A549 (cell line): ENCODE measurements at regions not wholly inside any gene's neighbourhood (a gene's known extent, or its start where the extent isn't known, plus 50 kb on each side); places are given as distances from the start of the nearest gene placed in this dataset.

Experiments
- ATAC-seq, 2 experiments: fragments of 200-7000 bp in 1 of 2; fragments of >200 bp in 1 of 2; cut with Nextera tagmentation in 1 of 2; cut with Tn5 transposase in 1 of 2; 3 replicates each; pipeline versions ENCODE4 v1.8.0 to v1.9.1; 2018 to 2020; ENCODE audit warnings: mild to moderate bottlenecking in 1 of 2, moderate library complexity in 1 of 2
- CTCF ChIA-PET: fragments of 300-600 bp; sonication (Branson Sonifier 250); formaldehyde crosslinking; extraction: SDS; loops from one replicate; lab custom pipeline; 2021; ENCODE audit warnings: antibody characterized with exemption, inconsistent platforms; lab: Yijun Ruan, JAX
- POLR2A ChIA-PET: fragments of 350-600 bp; formaldehyde crosslinking; extraction: SDS; loops from one replicate; lab custom pipeline; 2021; ENCODE audit warnings: antibody characterized with exemption, inconsistent platforms; lab: Yijun Ruan, JAX
- DNase-seq, 2 experiments: peaks; one replicate each; pipeline versions ENCODE4 v3.0.0 to v3.0.0-alpha.2; 2011 to 2016; ENCODE audit warnings: low read depth in 1 of 2, low spot score in 1 of 2
- FAIRE-seq: peaks from 2 replicates; lab custom pipeline; 2011; peaks lifted over from hg19 to GRCh38; lab: Jason Lieb, UNC
- H3K27ac ChIP-seq, 2 experiments: fragments of >200 bp; sonication (Bioruptor Twin); formaldehyde crosslinking; 3 replicates each; pipeline ENCODE4 v1.5.1; 2016 to 2017
- H3K4me1 ChIP-seq: fragments of >200 bp; sonication (Bioruptor Twin); formaldehyde crosslinking; 3 replicates; pipeline ENCODE4 v1.6.1; 2016
- H3K4me2 ChIP-seq: fragments of >200 bp; sonication (Bioruptor Twin); formaldehyde crosslinking; 3 replicates; pipeline ENCODE4 v1.6.1; 2016
- H3K4me3 ChIP-seq: fragments of >200 bp; sonication (Bioruptor Twin); formaldehyde crosslinking; 3 replicates; pipeline ENCODE4 v1.5.1; 2016
- H3K9me3 ChIP-seq: fragments of >200 bp; sonication (Bioruptor Twin); formaldehyde crosslinking; 3 replicates; pipeline ENCODE4 v1.6.1; 2016
- BHLHE40 ChIP-seq: IDR thresholded peaks from 2 replicates; pipeline ENCODE4 v1.6.1; 2012; ENCODE audit warnings: low read depth, low read length, inconsistent platforms
- CBX2 ChIP-seq: fragments of 200-600 bp; sonication (generic); IDR thresholded peaks from 2 replicates; pipeline ENCODE4 v1.6.1; 2016; ENCODE audit warnings: low read depth, mild to moderate bottlenecking, borderline replicate concordance
- EHMT2 ChIP-seq: fragments of 200-600 bp; sonication (generic); IDR thresholded peaks from 2 replicates; pipeline ENCODE4 v1.6.1; 2016; ENCODE audit warnings: antibody characterized with exemption, low read depth, mild to moderate bottlenecking, moderate library complexity
- EP300 ChIP-seq, 2 experiments: fragments of >200 bp; sonication (Bioruptor Twin); formaldehyde crosslinking; IDR thresholded peaks; 2 replicates in 1 of 2; 3 replicates in 1 of 2; pipeline ENCODE4 v1.6.1; 2016 to 2017
- ESRRA ChIP-seq: fragments of 150-350 bp; IDR thresholded peaks from 2 replicates; pipeline ENCODE4 v1.6.1; 2014; ENCODE audit warnings: mild to moderate bottlenecking, low read length, borderline replicate concordance
- HDAC2 ChIP-seq: fragments of 200-600 bp; sonication (generic); IDR thresholded peaks from 2 replicates; pipeline ENCODE4 v1.6.1; 2016
- HES2 ChIP-seq: fragments of >200 bp; sonication (Bioruptor Twin); formaldehyde crosslinking; IDR thresholded peaks from 2 replicates; pipeline ENCODE4 v1.6.1; 2016
- HOXA7 ChIP-seq: fragments of 250-450 bp; sonication (Bioruptor Pico); IDR thresholded peaks from 2 replicates; pipeline ENCODE4 v1.5.0; 2020; ENCODE audit warnings: mild to moderate bottlenecking, moderate library complexity
- HOXB5 ChIP-seq: fragments of 250-450 bp; sonication (Bioruptor Pico); IDR thresholded peaks from 2 replicates; pipeline ENCODE4 v1.5.0; 2020; ENCODE audit warnings: mild to moderate bottlenecking, moderate library complexity
- JUN ChIP-seq, 2 experiments: fragments of >200 bp; sonication (Bioruptor Twin); formaldehyde crosslinking; IDR thresholded peaks; 2 replicates in 1 of 2; 3 replicates in 1 of 2; pipeline ENCODE4 v1.6.1; 2016 to 2017
- NFE2L2 ChIP-seq: fragments of 150-350 bp; conservative IDR thresholded peaks from 2 replicates; pipeline ENCODE4 v1.6.1; 2014; ENCODE audit warnings: low read length
- NPAS2 ChIP-seq: fragments of 250-450 bp; sonication (Bioruptor Pico); IDR thresholded peaks from 2 replicates; pipeline ENCODE4 v1.8.0; 2022; ENCODE audit warnings: mild to moderate bottlenecking, moderate library complexity, borderline replicate concordance
- PHF8 ChIP-seq: fragments of 200-600 bp; sonication (generic); IDR thresholded peaks from 2 replicates; pipeline ENCODE4 v1.6.1; 2016; ENCODE audit warnings: low read depth, mild to moderate bottlenecking, antibody characterized with exemption, moderate library complexity, borderline replicate concordance
- RARB ChIP-seq: fragments of 250-450 bp; sonication (Bioruptor Pico); IDR thresholded peaks from 2 replicates; pipeline ENCODE4 v1.8.0; 2021; ENCODE audit warnings: mild to moderate bottlenecking, moderate library complexity
- SMC3 ChIP-seq: fragments of >200 bp; sonication (Bioruptor Twin); formaldehyde crosslinking; IDR thresholded peaks from 3 replicates; pipeline ENCODE4 v1.6.1; 2018; ENCODE audit warnings: inconsistent platforms
- SREBF2 ChIP-seq: fragments of 450-650 bp; IDR thresholded peaks from 2 replicates; pipeline ENCODE4 v1.6.1; 2014; ENCODE audit warnings: mild to moderate bottlenecking, moderate library complexity
- TP53 ChIP-seq: fragments of 250-450 bp; sonication (Bioruptor Pico); IDR thresholded peaks from 2 replicates; pipeline ENCODE4 v1.5.0; 2021; ENCODE audit warnings: mild to moderate bottlenecking, moderate library complexity
- ZNF302 ChIP-seq: fragments of 250-450 bp; sonication (Bioruptor Pico); IDR thresholded peaks from 2 replicates; pipeline ENCODE4 v1.9.0; 2021; ENCODE audit warnings: inconsistent platforms, mild to moderate bottlenecking, moderate library complexity
- WGBS: methylation state at CpG from one replicate; pipeline ENCODE4 v1.1.6; 2017; ENCODE audit errors: missing lambda C conversion rate; 5-methylcytosine and 5-hydroxymethylcytosine counted together
- TF ChIP-seq, protein P1 (sequence below): fragments of 200-600 bp; sonication (generic); IDR thresholded peaks from 2 replicates; pipeline ENCODE4 v1.6.1; 2016; ENCODE audit warnings: antibody characterized with exemption, mild to moderate bottlenecking, moderate library complexity
- TF ChIP-seq, protein P2 (sequence below): fragments of 250-450 bp; sonication (Bioruptor Pico); IDR thresholded peaks from 2 replicates; pipeline ENCODE4 v1.5.0; 2020; ENCODE audit warnings: low read depth, mild to moderate bottlenecking, moderate library complexity

DNA sequence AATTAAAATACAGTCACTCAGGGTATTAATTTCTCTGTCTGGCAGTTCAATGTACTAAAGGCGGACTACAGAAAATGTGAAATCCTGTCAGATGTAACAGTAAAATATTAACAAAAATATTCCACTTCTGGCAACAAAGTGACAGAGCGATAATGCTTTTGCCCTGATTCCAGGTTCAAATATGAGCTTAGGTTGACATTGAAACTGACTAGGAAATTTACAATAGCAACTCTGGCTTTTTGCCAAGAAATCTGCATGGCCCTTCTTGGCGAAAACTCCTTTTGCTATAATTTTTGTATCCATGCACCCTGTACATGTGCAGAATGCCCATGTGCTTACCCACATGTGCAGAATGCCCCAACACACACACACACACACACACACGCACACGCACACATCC lies 552.2 kb downstream of the MDFIC start:
- FAIRE-seq (no peak), DNase-seq (no peak), ATAC-seq (no peak)
- ChIA-PET CTCF (no interaction called here), POLR2A (no interaction called here)
- H3K4me2 ChIP-seq: no peak overlapping the region
- no peak overlapping the region for H3K27ac ChIP-seq
- H3K9me3 ChIP-seq: no peaks in the 10 kb centered on the region
- WGBS: 81% methylated on average over 5 of the region's 5 CpGs
- no peak overlapping the region for H3K4me3 ChIP-seq
- TF ChIP-seq BHLHE40 (no peak), EHMT2 (no peak), ESRRA (no peak), PHF8 (no peak), HDAC2 (no peak), CBX2 (no peak), HES2 (no peak), ZNF302 (CRISPR knock-in tag) (no peak), HOXA7 (CRISPR knock-in tag) (no peak), HOXB5 (CRISPR knock-in tag) (no peak), SMC3 (no peak)
- TF ChIP-seq, protein P1, sequence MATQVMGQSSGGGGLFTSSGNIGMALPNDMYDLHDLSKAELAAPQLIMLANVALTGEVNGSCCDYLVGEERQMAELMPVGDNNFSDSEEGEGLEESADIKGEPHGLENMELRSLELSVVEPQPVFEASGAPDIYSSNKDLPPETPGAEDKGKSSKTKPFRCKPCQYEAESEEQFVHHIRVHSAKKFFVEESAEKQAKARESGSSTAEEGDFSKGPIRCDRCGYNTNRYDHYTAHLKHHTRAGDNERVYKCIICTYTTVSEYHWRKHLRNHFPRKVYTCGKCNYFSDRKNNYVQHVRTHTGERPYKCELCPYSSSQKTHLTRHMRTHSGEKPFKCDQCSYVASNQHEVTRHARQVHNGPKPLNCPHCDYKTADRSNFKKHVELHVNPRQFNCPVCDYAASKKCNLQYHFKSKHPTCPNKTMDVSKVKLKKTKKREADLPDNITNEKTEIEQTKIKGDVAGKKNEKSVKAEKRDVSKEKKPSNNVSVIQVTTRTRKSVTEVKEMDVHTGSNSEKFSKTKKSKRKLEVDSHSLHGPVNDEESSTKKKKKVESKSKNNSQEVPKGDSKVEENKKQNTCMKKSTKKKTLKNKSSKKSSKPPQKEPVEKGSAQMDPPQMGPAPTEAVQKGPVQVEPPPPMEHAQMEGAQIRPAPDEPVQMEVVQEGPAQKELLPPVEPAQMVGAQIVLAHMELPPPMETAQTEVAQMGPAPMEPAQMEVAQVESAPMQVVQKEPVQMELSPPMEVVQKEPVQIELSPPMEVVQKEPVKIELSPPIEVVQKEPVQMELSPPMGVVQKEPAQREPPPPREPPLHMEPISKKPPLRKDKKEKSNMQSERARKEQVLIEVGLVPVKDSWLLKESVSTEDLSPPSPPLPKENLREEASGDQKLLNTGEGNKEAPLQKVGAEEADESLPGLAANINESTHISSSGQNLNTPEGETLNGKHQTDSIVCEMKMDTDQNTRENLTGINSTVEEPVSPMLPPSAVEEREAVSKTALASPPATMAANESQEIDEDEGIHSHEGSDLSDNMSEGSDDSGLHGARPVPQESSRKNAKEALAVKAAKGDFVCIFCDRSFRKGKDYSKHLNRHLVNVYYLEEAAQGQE: no peak
- no peaks in the 10 kb centered on the region for H3K4me1 ChIP-seq

DNA sequence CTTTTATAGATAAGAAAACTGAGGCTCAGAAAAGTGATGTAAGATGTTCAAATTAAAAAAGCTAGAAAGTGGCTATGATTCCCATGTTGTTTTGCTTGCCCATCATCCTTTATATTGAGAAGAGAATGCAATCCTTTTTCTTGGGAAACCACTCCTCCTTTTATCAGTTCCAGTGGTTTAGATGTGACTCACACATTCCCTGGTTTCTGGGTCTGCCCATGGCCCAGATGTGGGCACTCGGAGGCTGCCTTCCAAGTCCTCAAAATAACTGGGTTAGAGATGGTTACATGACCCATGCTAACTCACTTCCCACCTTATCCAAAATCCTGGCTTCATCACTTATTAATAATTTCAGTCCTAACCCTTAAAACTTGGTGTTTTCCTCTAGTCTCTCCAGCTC lies 550.0 kb downstream of the MDFIC start:
- CTCF ChIA-PET: no interaction called here
- POLR2A ChIA-PET: no interaction called here
- ATAC-seq (no peak), DNase-seq (no peak), FAIRE-seq (no peak)
- H3K9me3 ChIP-seq: no peaks in the 10 kb centered on the region
- no peak overlapping the region for H3K27ac ChIP-seq
- no peaks in the 10 kb centered on the region for H3K4me1 ChIP-seq
- no peak overlapping the region for H3K4me3 ChIP-seq
- no peak for TF ChIP-seq NPAS2 (CRISPR knock-in tag)
- no peak for TF ChIP-seq SREBF2
- TF ChIP-seq, protein P2, sequence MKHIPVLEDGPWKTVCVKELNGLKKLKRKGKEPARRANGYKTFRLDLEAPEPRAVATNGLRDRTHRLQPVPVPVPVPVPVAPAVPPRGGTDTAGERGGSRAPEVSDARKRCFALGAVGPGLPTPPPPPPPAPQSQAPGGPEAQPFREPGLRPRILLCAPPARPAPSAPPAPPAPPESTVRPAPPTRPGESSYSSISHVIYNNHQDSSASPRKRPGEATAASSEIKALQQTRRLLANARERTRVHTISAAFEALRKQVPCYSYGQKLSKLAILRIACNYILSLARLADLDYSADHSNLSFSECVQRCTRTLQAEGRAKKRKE (CRISPR knock-in tag): no peak
- TF ChIP-seq TP53 (CRISPR knock-in tag): no peak
- TF ChIP-seq ESRRA: no peak
- no peak for TF ChIP-seq SMC3
- H3K4me2 ChIP-seq: no peak overlapping the region
- WGBS: 62% methylated on average over 1 of the region's 1 CpG

DNA sequence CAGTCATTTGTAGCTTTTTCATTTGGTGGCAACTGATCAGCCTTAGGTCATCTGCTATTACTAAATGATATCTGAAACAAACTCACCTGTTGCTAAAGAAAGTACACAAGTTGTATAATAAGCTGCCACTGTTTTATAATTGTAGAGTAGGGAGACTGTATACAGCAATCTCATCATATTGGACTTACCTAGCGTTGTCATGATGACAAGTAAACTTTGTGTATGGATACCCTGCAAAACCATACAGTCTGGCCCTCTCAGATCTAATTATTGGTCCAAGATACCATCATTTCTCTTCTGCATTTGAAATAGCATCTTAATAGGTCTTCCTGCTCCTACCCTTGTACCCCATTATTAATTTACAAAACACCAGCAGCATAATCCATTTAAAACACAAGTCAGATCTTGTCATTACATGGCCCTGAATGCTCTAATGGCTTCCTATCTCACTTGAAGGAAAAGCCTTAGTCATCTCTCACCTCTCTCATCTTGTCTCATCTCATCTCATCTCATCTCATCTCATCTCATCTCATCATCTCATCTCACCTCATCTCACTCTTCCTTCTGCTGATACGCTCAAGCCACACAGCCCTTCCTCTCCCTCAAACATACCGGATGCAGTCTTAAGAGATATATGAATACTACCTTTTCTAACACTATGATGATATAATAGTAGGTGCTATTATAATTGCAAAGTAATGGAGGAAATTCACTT lies 540.6 kb downstream of the MDFIC start:
- no peaks in the 10 kb centered on the region for H3K4me1 ChIP-seq
- ChIA-PET POLR2A (no interaction called here), CTCF (no interaction called here)
- ATAC-seq: no peak
- no peak for TF ChIP-seq EP300 (IDR thresholded peaks at IDR 0.05)
- no peak for TF ChIP-seq TP53 (CRISPR knock-in tag)
- TF ChIP-seq HOXA7 (CRISPR knock-in tag): no peak
- no peak for TF ChIP-seq SMC3
- TF ChIP-seq JUN (IDR thresholded peaks at IDR 0.05): no peak
- no peak for TF ChIP-seq NFE2L2
- TF ChIP-seq RARB (CRISPR knock-in tag): no peak
- 73% methylated on average over 3 of the region's 3 CpGs for WGBS
- H3K4me2 ChIP-seq: no peak overlapping the region
- H3K4me3 ChIP-seq: no peak overlapping the region
- no peak for DNase-seq
- H3K9me3 ChIP-seq: no peaks in the 10 kb centered on the region
- no peak for FAIRE-seq
- H3K27ac ChIP-seq: no peak overlapping the region
